Nephron progenitor cell (in vitro differentiated cells): ENCODE measurements at regions not wholly inside any gene's neighbourhood (a gene's known extent, or its start where the extent isn't known, plus 50 kb on each side); places are given as distances from the start of the nearest gene placed in this dataset.
A peak's percentile ranks its signal among the peaks of the same experiment; 100 is the strongest.

Source experiments
- DNase-seq: peaks from one replicate; pipeline ENCODE4 v3.0.0; 2021
- H3K27ac Mint-ChIP-seq: 2 replicates; pipeline ENCODE4 v1.8.0; 2021; ENCODE audit warnings: mild to moderate bottlenecking, moderate library complexity, mixed read lengths
- H3K27me3 Mint-ChIP-seq: 2 replicates; pipeline ENCODE4 v1.8.0; 2021; ENCODE audit warnings: mild to moderate bottlenecking, low read depth, mixed read lengths; ENCODE audit not compliant: poor library complexity
- H3K36me3 Mint-ChIP-seq: 2 replicates; pipeline ENCODE4 v1.8.0; 2021; ENCODE audit warnings: low read depth, mixed read lengths
- H3K4me1 Mint-ChIP-seq: 2 replicates; pipeline ENCODE4 v1.8.0; 2021; ENCODE audit warnings: mixed read lengths
- H3K4me3 Mint-ChIP-seq: 2 replicates; pipeline ENCODE4 v1.8.0; 2021; ENCODE audit warnings: mild to moderate bottlenecking, moderate library complexity, mixed read lengths
- H3K9me3 Mint-ChIP-seq: 2 replicates; pipeline ENCODE4 v1.8.0; 2021; ENCODE audit warnings: mild to moderate bottlenecking, moderate library complexity, mixed read lengths
- TF ChIP-seq, protein P1 (sequence below): fragments of 200-600 bp; sonication (generic); IDR thresholded peaks from 2 replicates; pipeline ENCODE4 v1.5.0; 2021; ENCODE audit warnings: antibody characterized with exemption

DNA sequence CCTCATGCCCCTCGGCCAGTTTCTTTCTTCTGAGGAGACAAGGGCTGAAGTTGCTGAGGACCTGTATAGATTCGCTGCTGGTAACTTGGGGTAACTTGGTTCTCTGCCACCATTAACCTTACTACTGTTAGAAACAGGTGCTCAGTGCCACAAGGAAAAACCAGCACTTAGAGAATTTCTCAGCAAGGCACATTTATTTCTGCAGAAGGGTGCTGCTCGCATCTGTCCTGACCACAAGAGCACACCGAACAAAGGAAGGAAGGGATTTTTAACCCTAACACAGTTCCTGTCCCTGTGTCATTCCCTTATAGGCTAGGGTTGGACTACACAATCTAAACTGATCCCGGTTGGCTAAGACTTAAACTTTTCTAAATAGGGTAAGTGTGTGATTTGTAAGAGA, 154.1 kb downstream of the SOCS6 start:
- H3K4me1 Mint-ChIP-seq = peaks cover 14% of the 10 kb centered on the region
- H3K27ac Mint-ChIP-seq = peak overlapping the region; percentile 94
- H3K9me3 Mint-ChIP-seq = peaks cover 27% of the 10 kb centered on the region
- H3K4me3 Mint-ChIP-seq = no peak overlapping the region
- H3K27me3 Mint-ChIP-seq = no peaks in the 10 kb centered on the region
- TF ChIP-seq, protein P1, sequence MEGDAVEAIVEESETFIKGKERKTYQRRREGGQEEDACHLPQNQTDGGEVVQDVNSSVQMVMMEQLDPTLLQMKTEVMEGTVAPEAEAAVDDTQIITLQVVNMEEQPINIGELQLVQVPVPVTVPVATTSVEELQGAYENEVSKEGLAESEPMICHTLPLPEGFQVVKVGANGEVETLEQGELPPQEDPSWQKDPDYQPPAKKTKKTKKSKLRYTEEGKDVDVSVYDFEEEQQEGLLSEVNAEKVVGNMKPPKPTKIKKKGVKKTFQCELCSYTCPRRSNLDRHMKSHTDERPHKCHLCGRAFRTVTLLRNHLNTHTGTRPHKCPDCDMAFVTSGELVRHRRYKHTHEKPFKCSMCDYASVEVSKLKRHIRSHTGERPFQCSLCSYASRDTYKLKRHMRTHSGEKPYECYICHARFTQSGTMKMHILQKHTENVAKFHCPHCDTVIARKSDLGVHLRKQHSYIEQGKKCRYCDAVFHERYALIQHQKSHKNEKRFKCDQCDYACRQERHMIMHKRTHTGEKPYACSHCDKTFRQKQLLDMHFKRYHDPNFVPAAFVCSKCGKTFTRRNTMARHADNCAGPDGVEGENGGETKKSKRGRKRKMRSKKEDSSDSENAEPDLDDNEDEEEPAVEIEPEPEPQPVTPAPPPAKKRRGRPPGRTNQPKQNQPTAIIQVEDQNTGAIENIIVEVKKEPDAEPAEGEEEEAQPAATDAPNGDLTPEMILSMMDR = no peak
- DNase-seq = no peak
- peaks cover 7% of the 10 kb centered on the region for H3K36me3 Mint-ChIP-seq

DNA sequence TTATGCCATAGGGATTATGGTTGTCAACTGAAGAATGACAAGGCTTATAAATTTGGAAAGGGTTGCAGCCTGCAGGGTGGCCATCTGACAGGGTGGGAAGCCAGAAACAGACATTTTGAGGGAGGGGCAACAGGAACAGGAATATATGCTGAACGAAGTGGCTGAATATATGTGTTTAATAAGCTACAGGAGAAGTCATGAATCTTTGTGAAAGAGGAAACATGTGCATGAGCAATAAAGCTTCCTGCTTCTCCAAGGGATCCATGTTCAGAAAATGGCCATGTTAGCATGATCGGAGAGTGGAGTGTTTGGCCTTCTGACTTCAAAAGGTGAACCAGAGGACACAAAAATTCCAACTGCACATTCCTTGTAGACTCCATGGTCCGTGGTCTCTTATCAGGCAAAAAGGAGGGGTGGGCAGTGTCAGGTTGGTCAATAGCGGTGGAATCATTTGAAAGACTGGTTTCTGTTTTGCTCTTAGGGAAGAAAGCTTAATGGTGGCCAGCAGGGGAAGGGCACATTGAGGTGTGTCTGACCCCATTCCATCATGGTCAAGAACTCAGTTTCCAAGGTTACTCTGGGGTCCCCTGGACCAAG, 144.1 kb downstream of the SOCS6 start:
- TF ChIP-seq, protein P1 = no peak
- DNase-seq = no peak
- no peaks in the 10 kb centered on the region for H3K4me1 Mint-ChIP-seq
- peaks cover 6% of the 10 kb centered on the region for H3K27me3 Mint-ChIP-seq
- H3K9me3 Mint-ChIP-seq = no peaks in the 10 kb centered on the region
- no peaks in the 10 kb centered on the region for H3K36me3 Mint-ChIP-seq
- no peak overlapping the region for H3K27ac Mint-ChIP-seq
- no peak overlapping the region for H3K4me3 Mint-ChIP-seq

DNA sequence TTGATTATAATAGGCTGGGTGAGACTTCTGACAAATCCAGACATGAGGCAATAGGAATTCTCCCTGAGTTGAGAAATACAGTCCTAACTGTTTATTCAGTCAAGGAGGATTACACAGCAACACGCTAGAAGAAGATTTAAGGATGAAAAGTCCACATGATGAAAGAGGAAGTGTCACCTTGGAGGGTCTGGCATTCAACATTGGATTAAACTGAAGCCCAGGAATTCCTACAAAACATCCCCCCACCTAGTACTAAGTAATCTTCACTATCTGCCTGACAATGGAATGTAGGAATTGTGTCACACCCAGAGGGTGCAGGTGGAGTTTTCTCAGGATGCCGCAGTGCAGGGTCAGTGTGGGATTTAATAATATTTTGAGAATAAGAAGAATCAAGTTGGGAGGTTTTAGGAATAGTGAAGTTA, 142.4 kb downstream of the SOCS6 start:
- H3K4me1 Mint-ChIP-seq = peaks cover 11% of the 10 kb centered on the region

DNA sequence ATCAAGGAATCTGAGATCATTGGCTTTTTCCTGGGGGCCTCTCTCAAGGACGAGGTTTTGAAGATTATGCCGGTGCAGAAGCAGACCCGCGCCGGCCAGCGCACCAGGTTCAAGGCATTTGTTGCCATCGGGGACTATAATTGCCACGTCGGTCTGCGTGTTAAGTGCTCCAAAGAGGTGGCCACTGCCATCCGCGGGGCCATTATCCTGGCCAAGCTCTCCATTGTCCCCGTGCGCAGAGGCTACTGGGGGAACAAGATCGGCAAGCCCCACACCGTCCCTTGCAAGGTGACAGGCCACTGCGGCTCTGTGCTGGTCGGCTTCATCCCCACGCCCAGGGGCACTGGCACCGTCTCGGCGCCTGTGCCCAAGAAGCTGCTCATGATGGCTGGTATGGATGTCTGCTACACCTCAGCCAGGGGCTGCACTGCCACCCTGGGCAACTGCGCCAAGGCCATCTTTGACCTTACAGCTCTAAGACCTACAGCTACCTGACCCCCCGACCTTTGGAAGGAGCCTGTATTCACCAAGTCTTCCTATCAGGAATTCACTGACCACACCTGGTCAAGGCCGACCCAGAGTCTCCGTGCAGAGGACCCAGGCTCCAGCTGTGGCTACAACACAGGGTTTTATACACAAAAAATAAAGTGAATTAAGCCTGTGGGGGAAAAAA, 141.8 kb downstream of the SOCS6 start:
- H3K9me3 Mint-ChIP-seq = peaks cover 7% of the 10 kb centered on the region
- no peaks in the 10 kb centered on the region for H3K36me3 Mint-ChIP-seq
- H3K27me3 Mint-ChIP-seq = peaks cover 2% of the 10 kb centered on the region
- H3K4me1 Mint-ChIP-seq = peaks cover 12% of the 10 kb centered on the region
- DNase-seq = no peak
- no peak overlapping the region for H3K27ac Mint-ChIP-seq
- H3K4me3 Mint-ChIP-seq = no peak overlapping the region
- TF ChIP-seq, protein P1 = no peak

More for the DNA sequence above, 142.4 kb downstream of the SOCS6 start:
- Mint-ChIP-seq H3K27ac (no peak overlapping the region), H3K4me3 (no peak overlapping the region), H3K36me3 (no peaks in the 10 kb centered on the region), H3K9me3 (peaks cover 3% of the 10 kb centered on the region), H3K27me3 (peaks cover 5% of the 10 kb centered on the region)
- no peak for DNase-seq
- TF ChIP-seq, protein P1 = no peak

DNA sequence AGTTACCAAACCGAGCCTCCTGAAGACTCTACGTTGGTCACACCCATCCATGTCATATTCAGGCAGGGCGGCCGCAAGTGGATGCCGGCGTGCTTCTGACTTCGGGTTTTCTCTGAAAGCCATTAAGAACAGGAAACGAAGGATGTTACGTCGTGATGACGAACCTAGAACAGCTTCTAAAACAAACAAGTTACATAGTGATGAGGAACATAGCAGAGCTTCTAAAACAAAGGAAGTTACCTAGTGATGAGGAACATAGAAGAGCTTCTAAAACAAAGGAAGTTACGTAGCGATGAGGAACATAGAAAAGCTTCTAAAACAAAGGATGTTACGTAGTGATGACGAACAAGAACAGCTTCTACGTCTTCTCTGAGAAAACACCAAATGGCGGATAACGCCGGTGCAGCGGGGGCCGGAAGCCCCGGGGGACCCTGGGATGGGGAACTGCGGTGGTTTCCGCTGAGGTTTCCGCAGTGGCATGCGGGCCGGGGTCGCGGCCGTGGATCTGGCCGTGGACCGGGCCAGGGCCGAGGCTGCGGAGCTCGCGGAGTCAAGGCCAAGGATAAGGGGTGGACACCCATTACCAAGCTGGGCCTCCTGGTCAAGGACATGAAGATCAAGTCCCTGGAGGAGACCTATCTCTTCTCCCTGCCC, 141.1 kb downstream of the SOCS6 start:
- TF ChIP-seq, protein P1 = no peak
- Mint-ChIP-seq H3K4me1 (peaks cover 12% of the 10 kb centered on the region), H3K27ac (no peak overlapping the region), H3K27me3 (peaks cover 2% of the 10 kb centered on the region), H3K36me3 (no peaks in the 10 kb centered on the region), H3K9me3 (peaks cover 8% of the 10 kb centered on the region), H3K4me3 (no peak overlapping the region)
- DNase-seq = no peak
